Embryonic facial prominence (tissue), 1 donor: ENCODE measurements at regions not wholly inside any gene's neighbourhood (a gene's known extent, or its start where the extent isn't known, plus 50 kb on each side); places are given as distances from the start of the nearest gene placed in this dataset.
"Not testable (repeated sequence)": the region's sequence is repeated elsewhere in the genome, so short reads cannot be mapped to it uniquely, and the experiment has no call there.

Experiments used
- DNase-seq: peaks from one replicate; pipeline ENCODE4 v3.0.0-alpha.2; 2016; ENCODE audit errors: extremely low spot score

- no peak for DNase-seq
Measured at GRCh38 chr4:18675586-18676525, 654.3 kb upstream of the LCORL start.

GRCh38 chr4:18670034-18670433 is 648.5 kb upstream of the LCORL start:
- no peak for DNase-seq

GRCh38 chr4:18669390-18669789 is 647.8 kb upstream of the LCORL start:
- DNase-seq: no peak

GRCh38 chr4:18666322-18666721 is 644.8 kb upstream of the LCORL start:
- DNase-seq: no peak

GRCh38 chr4:18664171-18664570 is 642.6 kb upstream of the LCORL start:
- no peak for DNase-seq

- no peak for DNase-seq
Measured at GRCh38 chr4:18645351-18645750, 623.8 kb upstream of the LCORL start.

- DNase-seq: no peak
Measured at GRCh38 chr4:18641334-18641733, 619.8 kb upstream of the LCORL start.

- no peak for DNase-seq
Measured at GRCh38 chr4:18638031-18638430, 616.5 kb upstream of the LCORL start.

- DNase-seq: no peak
Measured at GRCh38 chr4:18636001-18636585, 614.5 kb upstream of the LCORL start.

- DNase-seq: no peak
Measured at GRCh38 chr4:18635531-18635930, 614.0 kb upstream of the LCORL start.

- no peak for DNase-seq
Measured at GRCh38 chr4:18631586-18631985, 610.0 kb upstream of the LCORL start.

GRCh38 chr4:18630218-18631110 is 608.9 kb upstream of the LCORL start:
- no peak for DNase-seq

- DNase-seq: no peak
Measured at GRCh38 chr4:18627447-18628005, 606.0 kb upstream of the LCORL start.

GRCh38 chr4:18626996-18627395 is 605.4 kb upstream of the LCORL start:
- DNase-seq: no peak

GRCh38 chr4:18626366-18626765 is 604.8 kb upstream of the LCORL start:
- no peak for DNase-seq

GRCh38 chr4:18621186-18621585 is 599.6 kb upstream of the LCORL start:
- no peak for DNase-seq

- DNase-seq: no peak
Measured at GRCh38 chr4:18616720-18617119, 595.2 kb upstream of the LCORL start.

- DNase-seq: no peak
Measured at GRCh38 chr4:18611026-18611425, 589.5 kb upstream of the LCORL start.

GRCh38 chr4:18608908-18609533 is 587.5 kb upstream of the LCORL start:
- DNase-seq: no peak

GRCh38 chr4:18602610-18603009 is 581.1 kb upstream of the LCORL start:
- DNase-seq: not testable (repeated sequence)

- peak; percentile 68 for DNase-seq
Measured at GRCh38 chr4:18593297-18594002, 571.9 kb upstream of the LCORL start.
